ENCODE measurements at regions not wholly inside any gene's neighbourhood (a gene's known extent, or its start where the extent isn't known, plus 50 kb on each side); places are given as distances from the start of the nearest gene placed in this dataset.

DNA sequence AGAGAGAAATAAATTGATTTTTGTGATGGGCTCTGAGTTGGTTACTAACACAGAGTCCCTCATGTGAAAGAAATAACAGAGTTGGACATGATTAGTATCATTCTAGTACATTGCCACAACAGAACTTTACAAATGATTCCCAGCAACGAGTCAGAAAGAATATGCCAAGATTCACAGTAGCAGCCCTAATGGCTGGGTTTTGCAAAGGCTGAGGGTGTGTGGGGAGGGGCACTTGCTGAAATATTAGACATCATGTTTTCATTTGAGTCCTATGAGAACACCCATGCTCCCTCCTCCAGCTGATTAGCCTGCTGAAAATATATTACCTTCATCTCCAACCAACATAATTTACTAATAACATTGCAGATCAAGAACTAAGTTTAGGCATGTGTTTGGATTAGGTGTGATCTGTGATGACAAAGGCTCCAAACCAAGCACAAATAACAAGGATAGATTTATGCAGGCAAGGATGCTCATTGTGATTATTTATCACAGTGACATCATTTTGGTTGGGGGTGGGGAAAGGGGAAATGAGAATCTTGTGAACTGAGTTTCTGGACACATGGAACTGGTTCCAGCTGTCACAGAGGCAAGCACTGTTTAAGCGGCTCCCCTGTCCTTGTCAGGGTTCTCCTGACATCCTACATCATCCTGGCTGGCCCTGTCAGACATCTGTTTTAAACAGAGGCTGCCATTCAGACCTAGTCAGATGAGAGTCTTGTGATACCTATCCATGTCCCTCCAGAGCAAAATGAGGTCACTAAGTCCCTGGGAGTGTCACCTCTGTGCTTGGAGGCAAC, 205.8 kb upstream of the NCKAP5 start:
- Histone ChIP-seq H3K27me3 (replicated peaks in 1 of 2; ENCODE audit: control insufficient read depth in 2 of 2, insufficient read depth in 2 of 2, low read length in 1 of 2) (peaks cover 0 to 5% of the 10 kb centered on the region in 2 experiments; a peak in 1 of 4 replicates), H3K27ac (ENCODE audit: control insufficient read depth, insufficient read depth) (no peak overlapping the region), H3K36me3 (ENCODE audit: control insufficient read depth in 2 of 2, insufficient read depth in 2 of 2, low read length in 1 of 2) (no peaks in the 10 kb centered on the region), H3K4me1 (ENCODE audit: control insufficient read depth, insufficient read depth, low read length) (no peaks in the 10 kb centered on the region), H3K4me3 (no peak overlapping the region), H3K79me2 (ENCODE audit: control insufficient read depth, insufficient read depth, low read length) (no peaks in the 10 kb centered on the region), H3K4me2 (ENCODE audit: control insufficient read depth, insufficient read depth) (no peak overlapping the region), H2AFZ (ENCODE audit: control insufficient read depth, low read depth, low read length) (no peak overlapping the region), H4K20me1 (ENCODE audit: control insufficient read depth, insufficient read depth) (no peaks in the 10 kb centered on the region), H3K9me3 (replicated peaks; ENCODE audit: control insufficient read depth, insufficient read depth, low read length) (no peaks in the 10 kb centered on the region), H3K9ac (ENCODE audit: control insufficient read depth, insufficient read depth, low read length) (no peak overlapping the region)
- SMC1A ChIA-PET (ENCODE audit: uncharacterized antibody, unreplicated experiment), result no interaction called here
- RAD21 ChIA-PET (ENCODE audit: unreplicated experiment), result no interaction called here
- in situ Hi-C loops (cut with MboI) (no loop called here), intact Hi-C loops (cut with micrococcal nuclease; ENCODE audit: unreplicated experiment) (no loop called here)
- DNase-seq (ENCODE audit: low read depth, low spot score), result no peak
- 18% methylated on average over 2 of the region's 2 CpGs for WGBS (ENCODE audit: insufficient coverage, insufficient replicate concordance, low lambda C conversion rate, missing lambda C conversion rate)
- no peak for FAIRE-seq
- POLR2A ChIA-PET, result no interaction called here
- BruUV-seq (replicated peaks), result no TSS peak
- CTCF ChIA-PET, result no interaction called here
- no peak for ATAC-seq
- TF ChIP-seq, protein P1, sequence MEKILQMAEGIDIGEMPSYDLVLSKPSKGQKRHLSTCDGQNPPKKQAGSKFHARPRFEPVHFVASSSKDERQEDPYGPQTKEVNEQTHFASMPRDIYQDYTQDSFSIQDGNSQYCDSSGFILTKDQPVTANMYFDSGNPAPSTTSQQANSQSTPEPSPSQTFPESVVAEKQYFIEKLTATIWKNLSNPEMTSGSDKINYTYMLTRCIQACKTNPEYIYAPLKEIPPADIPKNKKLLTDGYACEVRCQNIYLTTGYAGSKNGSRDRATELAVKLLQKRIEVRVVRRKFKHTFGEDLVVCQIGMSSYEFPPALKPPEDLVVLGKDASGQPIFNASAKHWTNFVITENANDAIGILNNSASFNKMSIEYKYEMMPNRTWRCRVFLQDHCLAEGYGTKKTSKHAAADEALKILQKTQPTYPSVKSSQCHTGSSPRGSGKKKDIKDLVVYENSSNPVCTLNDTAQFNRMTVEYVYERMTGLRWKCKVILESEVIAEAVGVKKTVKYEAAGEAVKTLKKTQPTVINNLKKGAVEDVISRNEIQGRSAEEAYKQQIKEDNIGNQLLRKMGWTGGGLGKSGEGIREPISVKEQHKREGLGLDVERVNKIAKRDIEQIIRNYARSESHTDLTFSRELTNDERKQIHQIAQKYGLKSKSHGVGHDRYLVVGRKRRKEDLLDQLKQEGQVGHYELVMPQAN (conservative IDR thresholded peaks at IDR 0.05), result no peak
- TF ChIP-seq SUZ12 (IDR thresholded peaks at IDR 0.05; ENCODE audit: unreplicated experiment) (no peak), KDM1A (IDR thresholded peaks at IDR 0.05; ENCODE audit: borderline replicate concordance) (no peak), CBX5 (IDR thresholded peaks at IDR 0.05; ENCODE audit: low read depth) (no peak), STAT3 (IDR thresholded peaks at IDR 0.05; ENCODE audit: low read depth, low read length) (no peak)

DNA sequence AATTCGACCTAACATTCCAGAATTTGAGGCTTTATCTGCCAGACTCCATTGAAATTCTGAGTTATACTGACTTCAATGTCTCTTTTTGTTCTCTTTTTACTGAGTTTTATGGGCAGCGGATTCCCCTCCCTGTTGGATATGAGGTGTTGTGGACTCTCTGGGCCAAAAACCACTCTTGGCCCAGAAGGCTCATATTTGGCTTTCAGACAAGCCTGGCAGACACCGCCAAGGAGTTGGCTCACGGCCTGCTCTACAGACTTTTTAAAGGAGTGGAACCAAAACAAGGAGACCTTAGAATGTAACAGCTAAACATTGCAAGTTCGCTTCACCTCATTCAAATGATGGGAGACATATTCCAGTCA, 206.4 kb upstream of the NCKAP5 start:
- intact Hi-C loops (cut with micrococcal nuclease; ENCODE audit: unreplicated experiment) (no loop called here), in situ Hi-C loops (cut with MboI) (no loop called here)
- Histone ChIP-seq H2AFZ (ENCODE audit: control insufficient read depth, low read depth, low read length) (no peak overlapping the region), H4K20me1 (ENCODE audit: control insufficient read depth, insufficient read depth) (no peaks in the 10 kb centered on the region), H3K9me3 (replicated peaks; ENCODE audit: control insufficient read depth, insufficient read depth, low read length) (no peaks in the 10 kb centered on the region), H3K9ac (ENCODE audit: control insufficient read depth, insufficient read depth, low read length) (no peak overlapping the region), H3K27ac (ENCODE audit: control insufficient read depth, insufficient read depth) (no peak overlapping the region), H3K4me1 (ENCODE audit: control insufficient read depth, insufficient read depth, low read length) (no peaks in the 10 kb centered on the region), H3K27me3 (replicated peaks in 1 of 2; ENCODE audit: control insufficient read depth in 2 of 2, insufficient read depth in 2 of 2, low read length in 1 of 2) (peaks cover 0 to 5% of the 10 kb centered on the region in 2 experiments; a peak in 1 of 4 replicates), H3K36me3 (ENCODE audit: control insufficient read depth in 2 of 2, insufficient read depth in 2 of 2, low read length in 1 of 2) (no peaks in the 10 kb centered on the region), H3K79me2 (ENCODE audit: control insufficient read depth, insufficient read depth, low read length) (no peaks in the 10 kb centered on the region), H3K4me2 (ENCODE audit: control insufficient read depth, insufficient read depth) (no peak overlapping the region), H3K4me3 (no peak overlapping the region)
- no peak for FAIRE-seq
- BruUV-seq (replicated peaks), result no TSS peak
- 15% methylated on average over 5 of the region's 5 CpGs for WGBS (ENCODE audit: insufficient coverage, insufficient replicate concordance, low lambda C conversion rate, missing lambda C conversion rate)
- ChIA-PET CTCF (no interaction called here), POLR2A (no interaction called here), RAD21 (ENCODE audit: unreplicated experiment) (no interaction called here), SMC1A (ENCODE audit: uncharacterized antibody, unreplicated experiment) (no interaction called here)
- DNase-seq (ENCODE audit: low read depth, low spot score), result no peak
- ATAC-seq, result no peak
- TF ChIP-seq, protein P2, sequence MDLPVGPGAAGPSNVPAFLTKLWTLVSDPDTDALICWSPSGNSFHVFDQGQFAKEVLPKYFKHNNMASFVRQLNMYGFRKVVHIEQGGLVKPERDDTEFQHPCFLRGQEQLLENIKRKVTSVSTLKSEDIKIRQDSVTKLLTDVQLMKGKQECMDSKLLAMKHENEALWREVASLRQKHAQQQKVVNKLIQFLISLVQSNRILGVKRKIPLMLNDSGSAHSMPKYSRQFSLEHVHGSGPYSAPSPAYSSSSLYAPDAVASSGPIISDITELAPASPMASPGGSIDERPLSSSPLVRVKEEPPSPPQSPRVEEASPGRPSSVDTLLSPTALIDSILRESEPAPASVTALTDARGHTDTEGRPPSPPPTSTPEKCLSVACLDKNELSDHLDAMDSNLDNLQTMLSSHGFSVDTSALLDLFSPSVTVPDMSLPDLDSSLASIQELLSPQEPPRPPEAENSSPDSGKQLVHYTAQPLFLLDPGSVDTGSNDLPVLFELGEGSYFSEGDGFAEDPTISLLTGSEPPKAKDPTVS (IDR thresholded peaks at IDR 0.05; ENCODE audit: low read depth, low read length), result no peak
- TF ChIP-seq WRNIP1 (IDR thresholded peaks at IDR 0.05; ENCODE audit: borderline replicate concordance, low read depth, low read length) (no peak), NFXL1 (IDR thresholded peaks at IDR 0.05; ENCODE audit: borderline replicate concordance) (no peak), MXI1 (IDR thresholded peaks at IDR 0.05; ENCODE audit: low read depth, low read length) (no peak), EP300 (IDR thresholded peaks at IDR 0.05; ENCODE audit: borderline replicate concordance in 1 of 2, control insufficient read depth in 1 of 2, low read depth in 2 of 2, low read length in 2 of 2) (no peak)
- TF ChIP-seq, protein P3, sequence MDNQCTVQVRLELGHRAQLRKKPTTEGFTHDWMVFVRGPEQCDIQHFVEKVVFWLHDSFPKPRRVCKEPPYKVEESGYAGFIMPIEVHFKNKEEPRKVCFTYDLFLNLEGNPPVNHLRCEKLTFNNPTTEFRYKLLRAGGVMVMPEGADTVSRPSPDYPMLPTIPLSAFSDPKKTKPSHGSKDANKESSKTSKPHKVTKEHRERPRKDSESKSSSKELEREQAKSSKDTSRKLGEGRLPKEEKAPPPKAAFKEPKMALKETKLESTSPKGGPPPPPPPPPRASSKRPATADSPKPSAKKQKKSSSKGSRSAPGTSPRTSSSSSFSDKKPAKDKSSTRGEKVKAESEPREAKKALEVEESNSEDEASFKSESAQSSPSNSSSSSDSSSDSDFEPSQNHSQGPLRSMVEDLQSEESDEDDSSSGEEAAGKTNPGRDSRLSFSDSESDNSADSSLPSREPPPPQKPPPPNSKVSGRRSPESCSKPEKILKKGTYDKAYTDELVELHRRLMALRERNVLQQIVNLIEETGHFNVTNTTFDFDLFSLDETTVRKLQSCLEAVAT (IDR thresholded peaks at IDR 0.05), result no peak

All from GM12878 (cell line).